ENCODE measurements at regions not wholly inside any gene's neighbourhood (a gene's known extent, or its start where the extent isn't known, plus 50 kb on each side); places are given as distances from the start of the nearest gene placed in this dataset.

- Histone ChIP-seq H3K4me3 (replicated peaks; ENCODE audit: low read depth, low read length) (peak overlapping the region; percentile 36; the same call in 1 of the 2 replicates), H3K27me3 (replicated peaks; ENCODE audit: control insufficient read depth, insufficient read depth, low read length) (no peaks in the 10 kb centered on the region), H3K36me3 (ENCODE audit: control insufficient read depth, insufficient read depth, low read length) (no peaks in the 10 kb centered on the region)
- peak; percentile 92 for TF ChIP-seq CTCF (IDR thresholded peaks at IDR 0.05; ENCODE audit: insufficient read depth, low read length, poor library complexity, severe bottlenecking)
- DNase-seq (ENCODE audit: extremely low read depth, insufficient read length) = peak; percentile 11
These were observed 159.8 kb upstream of the DAAM1 start for GRCh38 chr14:59028476-59029202.

GRCh38 chr14:59032826-59033225 is 155.6 kb upstream of the DAAM1 start:
- TF ChIP-seq CTCF (IDR thresholded peaks at IDR 0.05; ENCODE audit: insufficient read depth, low read length, poor library complexity, severe bottlenecking) = no peak
- DNase-seq (ENCODE audit: extremely low read depth, insufficient read length) = no peak
- Histone ChIP-seq H3K27me3 (replicated peaks; ENCODE audit: control insufficient read depth, insufficient read depth, low read length) (no peaks in the 10 kb centered on the region), H3K36me3 (ENCODE audit: control insufficient read depth, insufficient read depth, low read length) (no peaks in the 10 kb centered on the region), H3K4me3 (replicated peaks; ENCODE audit: low read depth, low read length) (no peak overlapping the region)

GRCh38 chr14:59036134-59036533 is 152.3 kb upstream of the DAAM1 start:
- Histone ChIP-seq H3K27me3 (replicated peaks; ENCODE audit: control insufficient read depth, insufficient read depth, low read length) (no peaks in the 10 kb centered on the region), H3K36me3 (ENCODE audit: control insufficient read depth, insufficient read depth, low read length) (no peaks in the 10 kb centered on the region), H3K4me3 (replicated peaks; ENCODE audit: low read depth, low read length) (no peak overlapping the region)
- DNase-seq (ENCODE audit: extremely low read depth, insufficient read length) = no peak
- no peak for TF ChIP-seq CTCF (IDR thresholded peaks at IDR 0.05; ENCODE audit: insufficient read depth, low read length, poor library complexity, severe bottlenecking)

- no peak for TF ChIP-seq CTCF (IDR thresholded peaks at IDR 0.05; ENCODE audit: insufficient read depth, low read length, poor library complexity, severe bottlenecking)
- no peak for DNase-seq (ENCODE audit: extremely low read depth, insufficient read length)
- H3K27me3 ChIP-seq (replicated peaks; ENCODE audit: control insufficient read depth, insufficient read depth, low read length) = no peaks in the 10 kb centered on the region
- no peaks in the 10 kb centered on the region for H3K36me3 ChIP-seq (ENCODE audit: control insufficient read depth, insufficient read depth, low read length)
- H3K4me3 ChIP-seq (replicated peaks; ENCODE audit: low read depth, low read length) = no peak overlapping the region
These were observed 151.4 kb upstream of the DAAM1 start for GRCh38 chr14:59037086-59037485.

GRCh38 chr14:59037620-59038019 is 150.8 kb upstream of the DAAM1 start:
- no peaks in the 10 kb centered on the region for H3K27me3 ChIP-seq (replicated peaks; ENCODE audit: control insufficient read depth, insufficient read depth, low read length)
- DNase-seq (ENCODE audit: extremely low read depth, insufficient read length) = no peak
- H3K36me3 ChIP-seq (ENCODE audit: control insufficient read depth, insufficient read depth, low read length) = no peaks in the 10 kb centered on the region
- TF ChIP-seq CTCF (IDR thresholded peaks at IDR 0.05; ENCODE audit: insufficient read depth, low read length, poor library complexity, severe bottlenecking) = no peak
- H3K4me3 ChIP-seq (replicated peaks; ENCODE audit: low read depth, low read length) = no peak overlapping the region

- DNase-seq (ENCODE audit: extremely low read depth, insufficient read length) = no peak
- Histone ChIP-seq H3K4me3 (replicated peaks; ENCODE audit: low read depth, low read length) (no peak overlapping the region), H3K36me3 (ENCODE audit: control insufficient read depth, insufficient read depth, low read length) (no peaks in the 10 kb centered on the region), H3K27me3 (replicated peaks; ENCODE audit: control insufficient read depth, insufficient read depth, low read length) (no peaks in the 10 kb centered on the region)
- TF ChIP-seq CTCF (IDR thresholded peaks at IDR 0.05; ENCODE audit: insufficient read depth, low read length, poor library complexity, severe bottlenecking) = no peak
These were observed 149.7 kb upstream of the DAAM1 start for GRCh38 chr14:59038746-59039145.
